NT2/D1 (cell line): ENCODE measurements at regions not wholly inside any gene's neighbourhood (a gene's known extent, or its start where the extent isn't known, plus 50 kb on each side); places are given as distances from the start of the nearest gene placed in this dataset.

ENCODE experiments used
- SUZ12 ChIP-seq: IDR thresholded peaks from 2 replicates; pipeline ENCODE4 v1.6.1; 2011; ENCODE audit not compliant: insufficient read length, insufficient read depth; ENCODE audit errors: extremely low read depth
- YY1 ChIP-seq: IDR thresholded peaks from 2 replicates; pipeline ENCODE4 v1.6.1; 2011; ENCODE audit not compliant: insufficient read length, insufficient read depth

DNA sequence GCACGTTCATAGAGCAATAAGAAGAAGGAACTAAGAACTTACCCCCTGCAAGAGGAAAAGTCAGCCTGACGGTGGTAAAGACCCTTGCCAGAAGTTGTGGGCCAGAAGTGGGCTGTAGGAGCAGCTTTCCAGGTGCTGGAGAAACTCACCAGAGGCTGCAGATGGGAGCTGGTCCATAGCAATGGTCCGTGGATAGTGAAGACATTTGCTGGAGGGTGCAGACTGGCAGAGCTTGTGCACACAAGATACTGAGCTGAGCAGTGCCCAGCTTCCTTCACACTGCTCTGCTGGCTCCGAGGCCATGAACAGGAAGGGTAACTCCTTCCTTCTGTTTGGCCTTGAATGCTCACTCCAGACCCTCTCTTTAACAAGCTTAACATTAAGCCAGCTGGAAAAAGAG, 149.8 kb upstream of the BNIP2 start:
- no peak for TF ChIP-seq SUZ12
- TF ChIP-seq YY1: no peak
